CD4-positive, alpha-beta T cell treated with Interleukin-2 at 100 ng/mL for 4 hours (primary cell): ENCODE measurements at regions not wholly inside any gene's neighbourhood (a gene's known extent, or its start where the extent isn't known, plus 50 kb on each side); places are given as distances from the start of the nearest gene placed in this dataset.

Experiments used
- DNase-seq: peaks from one replicate; pipeline ENCODE4 v3.0.0-alpha.2; 2020; ENCODE audit warnings: low spot score

- DNase-seq = no peak
Measured at GRCh38 chr4:181281451-181281850, 961.8 kb upstream of the TENM3 start.

GRCh38 chr4:181289198-181289597 lies 954.0 kb upstream of the TENM3 start:
- no peak for DNase-seq

GRCh38 chr4:181291615-181292014 lies 951.6 kb upstream of the TENM3 start:
- DNase-seq = no peak

GRCh38 chr4:181293014-181293413 lies 950.2 kb upstream of the TENM3 start:
- DNase-seq = no peak

- DNase-seq = no peak
Measured at GRCh38 chr4:181293541-181293940, 949.7 kb upstream of the TENM3 start.

GRCh38 chr4:181294421-181294820 lies 948.8 kb upstream of the TENM3 start:
- DNase-seq = no peak

- DNase-seq = no peak
Measured at GRCh38 chr4:181301735-181302710, 941.2 kb upstream of the TENM3 start.

- DNase-seq = no peak
Measured at GRCh38 chr4:181307824-181308223, 935.4 kb upstream of the TENM3 start.

GRCh38 chr4:181308476-181309312 lies 934.5 kb upstream of the TENM3 start:
- DNase-seq = no peak

- no peak for DNase-seq
Measured at GRCh38 chr4:181312066-181312465, 931.1 kb upstream of the TENM3 start.

GRCh38 chr4:181319629-181320028 lies 923.6 kb upstream of the TENM3 start:
- DNase-seq = no peak

- no peak for DNase-seq
Measured at GRCh38 chr4:181323061-181323460, 920.1 kb upstream of the TENM3 start.

- DNase-seq = no peak
Measured at GRCh38 chr4:181330654-181331201, 912.5 kb upstream of the TENM3 start.

- no peak for DNase-seq
Measured at GRCh38 chr4:181331214-181331613, 912.0 kb upstream of the TENM3 start.

- no peak for DNase-seq
Measured at GRCh38 chr4:181345931-181346330, 897.3 kb upstream of the TENM3 start.

GRCh38 chr4:181350615-181351415 lies 892.4 kb upstream of the TENM3 start:
- no peak for DNase-seq

GRCh38 chr4:181364504-181364903 lies 878.7 kb upstream of the TENM3 start:
- DNase-seq = no peak

GRCh38 chr4:181365671-181366070 lies 877.5 kb upstream of the TENM3 start:
- DNase-seq = no peak

GRCh38 chr4:181372014-181372413 lies 871.2 kb upstream of the TENM3 start:
- DNase-seq = no peak

- DNase-seq = no peak
Measured at GRCh38 chr4:181376058-181376457, 867.1 kb upstream of the TENM3 start.

GRCh38 chr4:181388061-181388460 lies 855.1 kb upstream of the TENM3 start:
- no peak for DNase-seq

- no peak for DNase-seq
Measured at GRCh38 chr4:181416966-181417365, 826.2 kb upstream of the TENM3 start.
